Stimulated activated CD4-positive, alpha-beta T cell treated with anti-CD3 and anti-CD28 coated beads, Interleukin-4, amount 100 ng/mL, for 48 hours (primary cell): ENCODE measurements at regions not wholly inside any gene's neighbourhood (a gene's known extent, or its start where the extent isn't known, plus 50 kb on each side); places are given as distances from the start of the nearest gene placed in this dataset.
"Not testable (repeated sequence)": the region's sequence is repeated elsewhere in the genome, so short reads cannot be mapped to it uniquely, and the experiment has no call there.

ENCODE experiments used
- DNase-seq, 2 donors: peaks; one replicate each; pipeline ENCODE4 v3.0.0-alpha.2; 2020; ENCODE audit warnings: low read depth in 2 of 2

GRCh38 chr12:131539381-131539780 is 171.5 kb upstream of the SFSWAP start:
- DNase-seq, result no peak

GRCh38 chr12:131540138-131540623 is 170.7 kb upstream of the SFSWAP start:
- no peak for DNase-seq

GRCh38 chr12:131541512-131541911 is 169.4 kb upstream of the SFSWAP start:
- not testable (repeated sequence) for DNase-seq

- DNase-seq, result no peak
Measured at GRCh38 chr12:131542351-131542750, 168.5 kb upstream of the SFSWAP start.

- no peak for DNase-seq
Measured at GRCh38 chr12:131543040-131543439, 167.8 kb upstream of the SFSWAP start.

GRCh38 chr12:131547555-131547954 is 163.3 kb upstream of the SFSWAP start:
- no peak for DNase-seq

GRCh38 chr12:131550121-131550520 is 160.8 kb upstream of the SFSWAP start:
- no peak for DNase-seq

- DNase-seq, result no peak
Measured at GRCh38 chr12:131551675-131552491, 159.0 kb upstream of the SFSWAP start.

- DNase-seq, result no peak
Measured at GRCh38 chr12:131552492-131552863, 158.4 kb upstream of the SFSWAP start.

GRCh38 chr12:131553096-131553777 is 157.7 kb upstream of the SFSWAP start:
- no peak for DNase-seq

- no peak for DNase-seq
Measured at GRCh38 chr12:131555197-131555846, 155.6 kb upstream of the SFSWAP start.

GRCh38 chr12:131555866-131556265 is 155.0 kb upstream of the SFSWAP start:
- no peak for DNase-seq

GRCh38 chr12:131557078-131557709 is 153.7 kb upstream of the SFSWAP start:
- no peak for DNase-seq

- DNase-seq, result no peak
Measured at GRCh38 chr12:131559517-131560516, 151.1 kb upstream of the SFSWAP start.

GRCh38 chr12:131561051-131561450 is 149.8 kb upstream of the SFSWAP start:
- no peak for DNase-seq

- DNase-seq, result no peak
Measured at GRCh38 chr12:131561891-131562684, 148.8 kb upstream of the SFSWAP start.

- DNase-seq, result not testable (repeated sequence)
Measured at GRCh38 chr12:131564138-131564727, 146.7 kb upstream of the SFSWAP start.

- no peak for DNase-seq
Measured at GRCh38 chr12:131564845-131565244, 146.0 kb upstream of the SFSWAP start.

GRCh38 chr12:131565267-131566015 is 145.4 kb upstream of the SFSWAP start:
- no peak for DNase-seq
